HFFc6 (cell line): ENCODE measurements at regions not wholly inside any gene's neighbourhood (a gene's known extent, or its start where the extent isn't known, plus 50 kb on each side); places are given as distances from the start of the nearest gene placed in this dataset.

ENCODE experiments used
- DNase-seq: peaks from one replicate; pipeline ENCODE4 v3.0.0-alpha.2; 2018
- H3K27ac Mint-ChIP-seq: 2 replicates; pipeline ENCODE4 v1.8.0; 2020; ENCODE audit warnings: mild to moderate bottlenecking, mixed read lengths
- H3K27me3 Mint-ChIP-seq: 2 replicates; pipeline ENCODE4 v1.8.0; 2021; ENCODE audit warnings: mild to moderate bottlenecking, moderate library complexity, mixed read lengths; ENCODE audit not compliant: insufficient read depth
- H3K36me3 Mint-ChIP-seq: 2 replicates; pipeline ENCODE4 v1.8.0; 2021; ENCODE audit warnings: low read depth, mixed read lengths
- H3K4me1 Mint-ChIP-seq: 2 replicates; pipeline ENCODE4 v1.8.0; 2020; ENCODE audit warnings: low read depth, mixed read lengths
- H3K4me3 Mint-ChIP-seq: 2 replicates; pipeline ENCODE4 v1.8.0; 2020; ENCODE audit warnings: mild to moderate bottlenecking, moderate library complexity, mixed read lengths
- H3K9me3 Mint-ChIP-seq: 2 replicates; pipeline ENCODE4 v1.8.0; 2020; ENCODE audit warnings: mild to moderate bottlenecking, mixed read lengths
- CTCF ChIP-seq: fragments of 200-600 bp; sonication (generic); IDR thresholded peaks from 2 replicates; pipeline ENCODE4 v1.5.0; 2021; ENCODE audit warnings: antibody characterized with exemption, mild to moderate bottlenecking

- TF ChIP-seq CTCF: no peak
- no peak for DNase-seq
- Mint-ChIP-seq H3K27ac (no peak overlapping the region), H3K9me3 (peaks cover 61% of the 10 kb centered on the region), H3K27me3 (no peaks in the 10 kb centered on the region), H3K4me1 (no peaks in the 10 kb centered on the region), H3K4me3 (no peak overlapping the region), H3K36me3 (peaks cover under 1% of the 10 kb centered on the region; the same call in 1 of the 2 replicates)
Measured at GRCh38 chr14:26023967-26024366, 573.9 kb downstream of the NOVA1 start.

GRCh38 chr14:26021759-26022158, 576.1 kb downstream of the NOVA1 start:
- DNase-seq: no peak
- no peak for TF ChIP-seq CTCF
- no peak overlapping the region for H3K27ac Mint-ChIP-seq
- no peaks in the 10 kb centered on the region for H3K4me1 Mint-ChIP-seq
- no peaks in the 10 kb centered on the region for H3K27me3 Mint-ChIP-seq
- peaks cover 50% of the 10 kb centered on the region for H3K9me3 Mint-ChIP-seq
- H3K36me3 Mint-ChIP-seq: no peaks in the 10 kb centered on the region
- H3K4me3 Mint-ChIP-seq: no peak overlapping the region

GRCh38 chr14:26017270-26017669, 580.6 kb downstream of the NOVA1 start:
- no peaks in the 10 kb centered on the region for H3K27me3 Mint-ChIP-seq
- H3K4me1 Mint-ChIP-seq: no peaks in the 10 kb centered on the region
- H3K9me3 Mint-ChIP-seq: peaks cover 66% of the 10 kb centered on the region
- no peak for DNase-seq
- H3K4me3 Mint-ChIP-seq: no peak overlapping the region
- H3K36me3 Mint-ChIP-seq: no peaks in the 10 kb centered on the region
- no peak overlapping the region for H3K27ac Mint-ChIP-seq
- no peak for TF ChIP-seq CTCF

DNA sequence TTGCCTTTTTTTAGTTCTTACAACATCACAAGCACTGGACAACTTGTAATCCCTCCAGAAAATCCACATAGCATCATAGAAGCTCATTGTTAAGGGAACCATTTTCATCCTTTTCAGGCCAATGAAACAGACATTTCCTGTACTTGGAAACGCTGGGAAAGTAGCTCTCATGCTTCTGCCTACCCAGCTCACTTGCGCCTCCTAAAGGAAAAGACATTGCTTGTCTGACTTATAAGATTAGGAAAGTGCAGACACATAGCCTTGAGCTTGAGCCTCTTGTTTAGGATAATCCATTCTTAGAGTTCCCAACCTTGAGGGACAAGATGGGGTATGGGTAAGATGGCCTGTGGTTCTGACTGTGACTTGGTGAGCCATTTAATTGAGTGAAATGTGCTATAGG, 589.5 kb downstream of the NOVA1 start:
- Mint-ChIP-seq H3K4me1 (no peaks in the 10 kb centered on the region), H3K27ac (no peak overlapping the region), H3K36me3 (no peaks in the 10 kb centered on the region), H3K27me3 (no peaks in the 10 kb centered on the region), H3K4me3 (no peak overlapping the region), H3K9me3 (peaks cover 37% of the 10 kb centered on the region)
- DNase-seq: no peak
- no peak for TF ChIP-seq CTCF

- Mint-ChIP-seq H3K27me3 (no peaks in the 10 kb centered on the region), H3K4me1 (no peaks in the 10 kb centered on the region), H3K36me3 (no peaks in the 10 kb centered on the region), H3K9me3 (peaks cover 32% of the 10 kb centered on the region), H3K4me3 (no peak overlapping the region), H3K27ac (no peak overlapping the region)
- no peak for TF ChIP-seq CTCF
- no peak for DNase-seq
Measured at GRCh38 chr14:26004342-26004741, 593.5 kb downstream of the NOVA1 start.

DNA sequence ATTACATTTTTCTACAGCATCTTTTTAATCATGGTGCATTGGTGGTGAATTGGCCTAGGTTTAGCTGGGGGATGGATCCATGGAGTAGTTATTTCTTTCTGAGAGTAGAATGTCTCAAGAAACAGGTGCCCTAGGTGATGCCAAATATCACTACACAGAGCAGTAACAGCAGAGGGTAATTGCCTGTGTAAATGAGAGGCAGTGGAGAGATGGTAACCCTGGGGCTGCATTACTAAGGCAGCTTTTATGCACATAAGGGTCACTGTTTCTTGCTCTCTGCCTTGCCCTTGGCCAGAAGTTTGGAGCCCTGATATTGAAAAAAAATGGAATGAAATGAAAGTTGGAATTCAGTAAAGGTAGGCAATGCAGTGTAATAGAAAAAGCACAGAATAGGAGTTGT, 604.0 kb downstream of the NOVA1 start:
- H3K36me3 Mint-ChIP-seq: 0 out of 2 replicates have a peak, but pooled peaks cover 6% of the 10 kb centered on the region
- H3K4me1 Mint-ChIP-seq: no peaks in the 10 kb centered on the region
- DNase-seq: no peak
- H3K9me3 Mint-ChIP-seq: peaks cover 65% of the 10 kb centered on the region
- TF ChIP-seq CTCF: no peak
- no peak overlapping the region for H3K27ac Mint-ChIP-seq
- H3K4me3 Mint-ChIP-seq: no peak overlapping the region
- no peaks in the 10 kb centered on the region for H3K27me3 Mint-ChIP-seq
